Anterior cingulate cortex (tissue), 58 donors: ENCODE measurements at regions not wholly inside any gene's neighbourhood (a gene's known extent, or its start where the extent isn't known, plus 50 kb on each side); places are given as distances from the start of the nearest gene placed in this dataset.
"Not testable (repeated sequence)": the region's sequence is repeated elsewhere in the genome, so short reads cannot be mapped to it uniquely, and the experiment has no call there.

ENCODE experiments used
- DNase-seq, 58 donors: peaks; one replicate each; lab custom pipeline; 2025; lab: John Stamatoyannopoulos, UW

- no peak for DNase-seq
Observed at GRCh38 chr2:156765450-156765849, 329.3 kb downstream of the GPD2 start.

DNA sequence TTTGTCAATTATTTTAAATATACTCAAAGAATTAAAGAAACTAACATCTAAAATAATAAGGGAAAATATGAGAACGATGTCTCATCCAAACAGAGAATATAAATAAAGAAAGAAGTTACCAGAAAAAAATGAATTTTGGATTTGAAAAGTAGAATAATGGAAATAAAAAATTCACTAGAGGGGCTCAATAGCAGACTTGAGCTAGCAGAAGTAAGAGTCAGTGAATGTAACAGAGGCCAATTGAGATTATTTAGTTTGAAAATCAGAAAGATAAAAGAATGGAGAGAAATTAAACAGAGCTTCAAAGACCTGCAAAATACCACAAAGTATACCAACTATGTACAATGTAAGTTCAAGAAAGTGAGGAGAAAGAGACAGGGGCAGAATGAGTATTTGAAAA is 333.6 kb downstream of the GPD2 start:
- DNase-seq = no peak

DNA sequence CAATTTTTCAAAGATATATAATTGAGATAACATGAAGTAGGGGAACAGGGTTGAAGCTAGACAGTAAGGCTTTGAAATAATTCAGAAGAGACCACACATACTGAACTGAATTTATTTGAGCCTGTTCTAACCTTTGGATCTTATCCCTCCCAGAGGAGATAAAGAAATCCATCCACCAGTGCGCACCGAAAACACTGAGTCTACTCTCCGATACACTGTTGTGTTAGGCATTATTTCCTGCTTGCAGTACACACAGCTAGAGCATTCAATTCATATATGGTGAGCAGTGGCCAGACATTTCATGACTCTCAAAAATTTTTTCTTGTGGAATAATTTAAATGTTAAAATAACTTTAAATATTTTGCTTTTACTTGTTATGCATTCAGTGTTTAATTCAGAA is 342.7 kb downstream of the GPD2 start:
- no peak for DNase-seq

GRCh38 chr2:156779416-156780120 is 343.4 kb downstream of the GPD2 start:
- DNase-seq = no peak

- DNase-seq = not testable (repeated sequence)
Observed at GRCh38 chr2:156781677-156782076, 345.5 kb downstream of the GPD2 start.

DNA sequence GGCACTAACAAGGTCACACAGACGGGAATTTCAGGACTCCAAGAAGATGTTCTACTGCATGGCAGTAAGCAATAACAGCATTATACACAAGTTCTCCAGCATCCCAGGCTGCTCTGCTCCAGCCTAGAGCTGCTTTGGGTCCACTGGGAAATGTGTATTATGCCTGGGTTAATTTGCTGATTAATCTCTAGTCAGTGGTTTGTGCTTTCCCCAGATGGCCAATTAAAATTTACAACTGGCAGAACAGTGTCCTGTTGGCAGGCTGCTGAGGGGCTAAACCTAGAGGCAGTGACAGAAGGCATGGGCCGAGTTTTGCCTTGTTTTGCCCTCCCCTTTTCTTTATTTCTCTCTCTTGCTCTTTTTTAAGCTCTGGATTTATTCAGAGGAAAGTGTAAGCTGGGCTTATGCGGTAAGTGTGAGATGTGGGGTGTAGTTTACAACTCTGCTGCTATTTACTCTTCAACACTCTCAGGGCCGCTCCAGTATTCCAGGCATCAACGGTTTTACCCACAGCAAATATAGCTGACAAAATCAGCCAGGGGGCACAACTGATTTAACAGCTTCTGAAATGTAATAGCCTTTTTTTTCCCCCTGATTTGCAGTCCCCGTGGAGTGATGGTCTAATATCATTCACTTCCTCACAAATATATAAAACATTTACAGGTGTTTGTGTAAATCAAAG is 348.0 kb downstream of the GPD2 start:
- DNase-seq = no peak

DNA sequence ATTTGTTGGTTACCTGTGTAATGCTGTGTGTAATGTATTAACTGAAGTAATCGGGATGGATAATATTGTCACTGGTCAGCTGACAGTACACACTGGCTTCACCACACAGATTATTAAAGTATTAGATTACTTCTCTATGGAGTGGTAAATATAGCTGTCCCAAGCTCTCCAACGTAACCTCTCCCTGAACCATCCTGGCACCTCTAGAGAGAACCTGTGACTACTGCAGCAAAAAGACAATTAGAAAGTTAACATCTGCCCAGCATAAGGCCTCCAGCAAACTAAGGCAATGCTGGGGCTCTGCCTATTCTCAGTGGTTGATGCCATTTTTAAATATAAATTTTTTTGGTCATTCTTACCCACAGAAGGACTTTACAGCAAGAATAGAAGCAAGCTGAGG is 351.3 kb downstream of the GPD2 start:
- no peak for DNase-seq

- no peak for DNase-seq
Observed at GRCh38 chr2:156790343-156791037, 354.3 kb downstream of the GPD2 start.

DNA sequence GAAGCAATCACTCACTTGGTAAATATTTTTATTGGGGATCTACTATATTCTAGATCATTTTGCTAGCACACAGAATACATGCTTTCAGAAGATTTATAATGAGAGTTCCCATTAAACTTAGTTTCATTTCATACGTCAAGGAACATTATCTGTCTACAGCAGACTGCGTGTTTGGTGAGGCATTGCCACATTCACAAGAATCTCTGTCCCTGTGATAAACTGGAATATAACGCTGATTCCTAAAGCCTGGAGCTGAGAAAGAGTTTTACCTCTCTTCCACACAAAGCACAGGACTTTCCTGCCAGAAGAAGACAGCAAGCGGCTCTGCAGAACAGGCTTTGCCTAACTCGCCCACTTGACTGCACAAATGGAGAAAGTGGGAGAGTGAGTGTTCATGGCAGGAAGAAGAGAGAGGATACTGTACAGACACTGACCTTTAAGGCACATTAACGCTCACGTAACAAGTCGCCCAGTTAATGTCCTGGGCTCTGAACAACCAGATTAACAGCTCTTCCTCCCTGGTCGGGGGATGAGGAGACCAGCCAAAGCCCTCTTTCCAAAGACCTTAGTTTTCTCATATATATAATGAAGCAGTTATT is 356.2 kb downstream of the GPD2 start:
- DNase-seq = peak in 7 of 58 donors; percentile 0 to 20 (median 5)

GRCh38 chr2:156797832-156798231 is 361.7 kb downstream of the GPD2 start:
- DNase-seq = no peak

DNA sequence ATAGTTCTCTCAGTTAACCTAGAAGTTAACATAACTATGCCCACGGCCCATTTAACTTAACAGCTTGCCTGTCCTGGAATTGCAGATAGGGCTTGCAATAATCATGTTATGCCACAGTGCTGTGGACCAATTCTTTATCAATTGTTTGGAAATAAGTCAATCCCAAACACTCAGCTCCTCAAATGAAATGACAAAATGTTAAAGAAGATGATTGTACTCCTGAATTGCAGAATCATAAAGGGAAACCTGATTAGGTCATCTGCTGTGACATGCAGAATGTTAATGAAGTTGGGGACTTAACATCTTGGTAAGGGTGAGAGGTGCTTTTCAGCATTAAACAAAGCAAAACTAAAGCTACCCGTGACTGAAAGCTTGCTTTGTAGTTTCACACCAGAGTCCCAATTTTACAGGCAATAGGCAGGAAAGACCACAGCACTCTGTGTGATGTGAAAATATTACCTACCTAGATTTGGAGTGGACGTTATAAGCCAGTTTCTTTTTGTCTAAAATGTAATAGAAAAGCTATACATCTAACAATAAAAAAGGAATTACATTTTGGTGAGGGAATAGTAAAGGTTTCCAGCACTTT is 364.0 kb downstream of the GPD2 start:
- DNase-seq = peak in 1 of 58 donors; percentile 2

- DNase-seq = no peak
Observed at GRCh38 chr2:156800781-156801361, 364.7 kb downstream of the GPD2 start.

- DNase-seq = no peak
Observed at GRCh38 chr2:156803243-156803642, 367.1 kb downstream of the GPD2 start.

- DNase-seq = no peak
Observed at GRCh38 chr2:156803967-156804366, 367.8 kb downstream of the GPD2 start.

DNA sequence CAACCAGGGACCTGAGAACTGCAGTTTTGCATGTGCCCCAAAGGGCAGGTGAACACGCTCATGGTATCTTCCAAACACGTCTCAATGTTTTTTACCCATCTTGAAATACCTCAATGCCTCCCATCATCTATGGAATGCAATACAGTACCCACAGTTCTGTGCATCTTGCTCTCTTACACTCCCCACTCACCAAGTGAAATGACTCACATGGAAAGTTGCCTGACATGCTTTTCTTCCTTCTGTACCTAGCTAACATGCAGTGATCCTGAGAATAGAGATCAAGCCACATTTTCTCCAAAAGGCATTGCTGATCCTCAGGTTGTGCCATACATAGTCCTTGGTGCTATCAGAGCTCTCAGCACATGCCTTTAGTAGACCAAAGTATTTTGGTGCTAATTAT is 373.9 kb downstream of the GPD2 start:
- no peak for DNase-seq

- DNase-seq = no peak
Observed at GRCh38 chr2:156812496-156812895, 376.3 kb downstream of the GPD2 start.

DNA sequence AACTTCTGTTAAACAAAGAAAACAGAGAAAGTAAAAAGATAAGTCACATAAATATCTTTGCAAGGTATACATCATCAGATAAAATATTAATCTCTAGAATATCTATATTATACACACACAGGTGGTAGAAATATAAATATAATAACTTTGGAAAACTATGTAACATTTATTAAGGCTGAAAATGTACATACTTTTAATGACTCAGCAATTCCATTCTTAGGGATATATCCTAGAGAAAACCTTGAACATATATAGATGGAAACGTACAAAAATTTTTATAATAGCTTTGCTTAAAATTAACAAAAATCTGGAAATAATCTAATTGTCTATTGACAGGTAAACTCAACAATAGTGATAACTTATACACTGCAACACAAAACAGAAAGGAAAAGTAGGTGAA is 381.3 kb downstream of the GPD2 start:
- no peak for DNase-seq

GRCh38 chr2:156818221-156818620 is 382.0 kb downstream of the GPD2 start:
- no peak for DNase-seq

GRCh38 chr2:156818944-156819343 is 382.8 kb downstream of the GPD2 start:
- no peak for DNase-seq

GRCh38 chr2:156826341-156826933 is 390.3 kb downstream of the GPD2 start:
- DNase-seq = no peak
